Endothelial cell of umbilical vein (primary cell): ENCODE measurements at regions not wholly inside any gene's neighbourhood (a gene's known extent, or its start where the extent isn't known, plus 50 kb on each side); places are given as distances from the start of the nearest gene placed in this dataset.

ENCODE experiments used
- CTCF ChIP-seq, 2 donors: IDR thresholded peaks; 1 replicate in 1 of 2; 2 replicates in 1 of 2; pipeline ENCODE4 v1.5.1; 2011; ENCODE audit warnings: low read length in 2 of 2, mild to moderate bottlenecking in 2 of 2, moderate library complexity in 2 of 2, control low read depth in 1 of 2, inconsistent platforms in 1 of 2, low read depth in 1 of 2; ENCODE audit not compliant: insufficient read depth in 1 of 2; ENCODE audit errors: extremely low read depth in 1 of 2
- JUN ChIP-seq: IDR thresholded peaks from 2 replicates; pipeline ENCODE4 v1.6.1; 2011; ENCODE audit warnings: borderline replicate concordance, low read depth; ENCODE audit not compliant: insufficient read length, insufficient read depth
- POLR2A ChIP-seq: IDR thresholded peaks from 2 replicates; pipeline ENCODE4 v1.6.1; 2012; ENCODE audit warnings: low read depth, mild to moderate bottlenecking, control low read depth, low read length

- TF ChIP-seq CTCF (IDR thresholded peaks at IDR 0.05; ENCODE audit: extremely low read depth in 1 of 2, insufficient read depth in 1 of 2, low read depth in 1 of 2, low read length in 2 of 2): no peak
- TF ChIP-seq POLR2A: no peak
- TF ChIP-seq JUN: peak; percentile 3
Measured at GRCh38 chr6:163708466-163708865, 293.9 kb downstream of the QKI start.
